HUES6 (cell line): ENCODE measurements at regions not wholly inside any gene's neighbourhood (a gene's known extent, or its start where the extent isn't known, plus 50 kb on each side); places are given as distances from the start of the nearest gene placed in this dataset.

Source experiments
- H3K27ac ChIP-seq: 2 replicates; pipeline ENCODE4 v1.7.0; 2013; ENCODE audit warnings: low read depth, mild to moderate bottlenecking, low read length, inconsistent platforms
- H3K27me3 ChIP-seq: 2 replicates; pipeline ENCODE4 v1.6.1; 2013; ENCODE audit warnings: low read length; ENCODE audit not compliant: control insufficient read depth, insufficient read depth
- H3K36me3 ChIP-seq: 2 replicates; pipeline ENCODE4 v1.6.1; 2013; ENCODE audit warnings: low read length; ENCODE audit not compliant: control insufficient read depth, insufficient read depth
- H3K4me1 ChIP-seq: 2 replicates; pipeline ENCODE4 v1.6.1; 2013; ENCODE audit warnings: low read length; ENCODE audit not compliant: control insufficient read depth, insufficient read depth
- H3K4me3 ChIP-seq: 2 replicates; pipeline ENCODE4 v1.5.1; 2013; ENCODE audit warnings: low read depth, low read length
- H3K9ac ChIP-seq: one replicate; pipeline ENCODE4 v1.6.1; 2013; ENCODE audit warnings: mild to moderate bottlenecking, low read length
- H3K9me3 ChIP-seq: 2 replicates; pipeline ENCODE4 v1.6.1; 2013; ENCODE audit warnings: low read depth, low read length; ENCODE audit not compliant: control insufficient read depth, insufficient read depth

DNA sequence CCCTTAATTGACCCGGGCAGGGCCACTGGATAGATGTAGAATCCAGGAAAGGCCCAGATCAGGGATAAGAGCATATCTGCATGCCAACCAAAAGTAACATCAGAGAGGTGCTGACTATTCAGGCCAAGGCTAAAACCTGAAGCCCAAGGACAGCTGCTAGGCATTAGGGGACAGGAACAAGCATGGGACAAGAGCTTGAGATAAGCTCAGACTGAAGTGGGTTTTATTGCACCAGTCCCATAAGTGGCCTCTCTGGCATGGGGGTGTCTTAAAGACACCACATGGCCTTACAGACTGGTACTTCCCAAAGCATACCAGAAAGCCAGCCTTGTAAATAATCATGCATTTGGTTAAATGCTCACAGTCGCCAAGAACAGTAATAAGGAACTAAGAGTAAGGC is 376.1 kb downstream of the FBXW7 start:
- H3K9ac ChIP-seq: no peak overlapping the region
- H3K4me1 ChIP-seq: peaks cover 10% of the 10 kb centered on the region
- no peaks in the 10 kb centered on the region for H3K36me3 ChIP-seq
- no peaks in the 10 kb centered on the region for H3K9me3 ChIP-seq
- no peaks in the 10 kb centered on the region for H3K27me3 ChIP-seq
- no peak overlapping the region for H3K27ac ChIP-seq
- no peak overlapping the region for H3K4me3 ChIP-seq

DNA sequence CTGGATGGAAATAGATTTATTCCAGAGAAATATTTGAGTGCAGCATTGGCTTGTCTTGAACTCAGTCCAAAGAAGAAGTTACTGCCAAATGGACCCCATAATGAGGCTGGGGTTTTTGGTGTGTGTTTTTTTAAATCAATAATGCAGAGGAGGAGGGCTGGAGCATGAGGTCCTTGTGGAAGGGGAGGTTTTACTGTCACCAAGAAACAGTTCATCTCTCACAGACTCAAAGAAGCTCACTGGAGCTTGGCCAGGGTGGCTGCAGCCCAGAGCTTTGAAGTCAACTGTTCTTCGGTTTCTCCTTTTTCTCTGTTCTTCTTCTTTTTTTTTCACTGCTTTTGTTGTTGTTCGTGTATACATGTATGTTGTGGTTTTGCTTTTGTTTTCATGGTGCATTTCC is 377.7 kb downstream of the FBXW7 start:
- peaks cover 4% of the 10 kb centered on the region for H3K4me1 ChIP-seq
- H3K27me3 ChIP-seq: no peaks in the 10 kb centered on the region

DNA sequence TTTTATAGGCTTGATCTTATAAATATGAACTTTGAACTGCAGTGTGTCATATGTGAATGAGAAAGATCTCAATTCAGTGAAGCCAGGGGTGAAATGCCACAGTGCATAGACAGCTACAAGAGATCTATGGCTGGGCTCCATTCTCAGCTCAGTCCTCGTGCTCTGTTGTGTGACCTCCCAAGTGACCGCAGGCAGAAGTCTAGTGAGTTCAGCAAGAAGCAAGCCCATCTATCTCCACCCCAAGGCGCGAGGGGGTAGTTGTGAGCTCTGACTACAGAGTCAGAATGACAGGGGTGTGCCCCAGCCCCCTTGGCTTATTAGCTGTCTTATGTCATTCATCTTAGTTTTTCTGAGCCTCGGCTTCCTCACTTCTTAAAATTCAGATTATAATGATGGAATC is 378.3 kb downstream of the FBXW7 start:
- Histone ChIP-seq H3K9ac (no peak overlapping the region), H3K4me3 (no peak overlapping the region), H3K36me3 (no peaks in the 10 kb centered on the region), H3K4me1 (peaks cover 4% of the 10 kb centered on the region), H3K9me3 (no peaks in the 10 kb centered on the region), H3K27ac (no peak overlapping the region), H3K27me3 (no peaks in the 10 kb centered on the region)

More for the DNA sequence above, 377.7 kb downstream of the FBXW7 start:
- H3K9me3 ChIP-seq: no peaks in the 10 kb centered on the region
- H3K4me3 ChIP-seq: no peak overlapping the region
- no peaks in the 10 kb centered on the region for H3K36me3 ChIP-seq
- H3K27ac ChIP-seq: no peak overlapping the region
- no peak overlapping the region for H3K9ac ChIP-seq

DNA sequence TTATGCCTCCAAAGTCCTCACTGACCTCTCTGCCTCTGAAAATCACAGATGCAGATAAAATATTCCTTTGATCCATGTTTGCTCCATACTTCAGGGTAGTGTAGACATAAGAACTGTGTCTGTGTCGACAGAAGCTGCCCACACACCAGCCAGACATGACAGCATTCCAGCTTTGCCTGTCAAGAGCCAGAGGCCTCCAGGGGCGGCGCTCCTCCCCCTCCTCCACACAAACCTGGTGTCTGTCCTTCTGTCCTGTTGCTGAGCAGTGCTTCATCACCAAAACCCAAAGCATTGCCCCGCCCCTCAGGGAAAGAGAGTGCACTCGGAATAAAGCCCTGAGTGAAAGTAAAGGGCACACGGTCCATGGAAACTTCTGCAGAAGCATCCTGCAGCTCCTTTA is 379.4 kb downstream of the FBXW7 start:
- peaks cover 4% of the 10 kb centered on the region; the same call in 1 of the 2 replicates for H3K4me1 ChIP-seq
- H3K9me3 ChIP-seq: no peaks in the 10 kb centered on the region
- no peaks in the 10 kb centered on the region for H3K27me3 ChIP-seq
- no peak overlapping the region for H3K27ac ChIP-seq
- no peaks in the 10 kb centered on the region for H3K36me3 ChIP-seq
- H3K9ac ChIP-seq: no peak overlapping the region
- H3K4me3 ChIP-seq: no peak overlapping the region

DNA sequence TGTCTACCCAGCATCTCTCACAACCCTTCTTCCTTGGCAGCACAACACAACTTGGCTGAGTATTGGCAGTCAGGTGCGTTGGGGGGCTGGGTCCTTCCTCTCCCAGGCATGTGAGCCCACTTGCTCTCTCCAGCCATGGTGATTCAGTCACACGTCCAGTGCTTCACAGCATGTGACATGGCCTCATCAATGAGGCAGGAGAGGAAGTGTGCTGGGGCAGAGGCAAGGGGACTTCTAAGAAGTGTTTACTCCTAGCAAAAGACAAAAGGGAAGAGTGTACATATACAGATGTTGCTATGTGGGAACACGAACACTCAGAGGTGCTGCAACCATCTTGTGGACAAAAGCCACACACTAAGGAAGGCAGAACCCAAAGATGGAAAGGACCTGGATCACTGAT is 380.8 kb downstream of the FBXW7 start:
- Histone ChIP-seq H3K36me3 (no peaks in the 10 kb centered on the region), H3K27ac (no peak overlapping the region), H3K9ac (no peak overlapping the region), H3K9me3 (no peaks in the 10 kb centered on the region), H3K27me3 (no peaks in the 10 kb centered on the region), H3K4me1 (peaks cover 4% of the 10 kb centered on the region; the same call in 1 of the 2 replicates), H3K4me3 (no peak overlapping the region)

DNA sequence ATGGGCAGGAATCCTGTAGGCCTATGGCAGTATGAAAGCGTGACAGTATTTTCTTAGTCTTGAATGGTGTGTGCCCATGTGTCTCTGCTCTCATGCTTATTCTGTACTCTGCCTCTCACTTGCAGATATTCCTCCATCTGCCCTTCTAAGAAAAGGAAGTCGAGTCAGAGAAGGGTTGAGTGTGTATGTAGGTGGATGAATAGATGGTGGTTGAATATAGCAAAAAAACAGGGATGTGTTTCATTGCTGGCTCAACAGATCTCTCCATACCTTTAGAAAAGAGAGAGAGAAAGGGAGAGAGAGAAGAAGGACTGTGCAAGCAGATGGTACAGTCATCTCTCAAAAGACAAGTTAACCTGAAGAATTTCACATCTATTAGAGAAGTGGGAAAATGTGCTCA is 381.5 kb downstream of the FBXW7 start:
- H3K27ac ChIP-seq: no peak overlapping the region
- H3K36me3 ChIP-seq: no peaks in the 10 kb centered on the region
- peaks cover 4% of the 10 kb centered on the region; the same call in 1 of the 2 replicates for H3K4me1 ChIP-seq
- H3K27me3 ChIP-seq: no peaks in the 10 kb centered on the region
- H3K4me3 ChIP-seq: no peak overlapping the region
- no peak overlapping the region for H3K9ac ChIP-seq
- no peaks in the 10 kb centered on the region for H3K9me3 ChIP-seq

DNA sequence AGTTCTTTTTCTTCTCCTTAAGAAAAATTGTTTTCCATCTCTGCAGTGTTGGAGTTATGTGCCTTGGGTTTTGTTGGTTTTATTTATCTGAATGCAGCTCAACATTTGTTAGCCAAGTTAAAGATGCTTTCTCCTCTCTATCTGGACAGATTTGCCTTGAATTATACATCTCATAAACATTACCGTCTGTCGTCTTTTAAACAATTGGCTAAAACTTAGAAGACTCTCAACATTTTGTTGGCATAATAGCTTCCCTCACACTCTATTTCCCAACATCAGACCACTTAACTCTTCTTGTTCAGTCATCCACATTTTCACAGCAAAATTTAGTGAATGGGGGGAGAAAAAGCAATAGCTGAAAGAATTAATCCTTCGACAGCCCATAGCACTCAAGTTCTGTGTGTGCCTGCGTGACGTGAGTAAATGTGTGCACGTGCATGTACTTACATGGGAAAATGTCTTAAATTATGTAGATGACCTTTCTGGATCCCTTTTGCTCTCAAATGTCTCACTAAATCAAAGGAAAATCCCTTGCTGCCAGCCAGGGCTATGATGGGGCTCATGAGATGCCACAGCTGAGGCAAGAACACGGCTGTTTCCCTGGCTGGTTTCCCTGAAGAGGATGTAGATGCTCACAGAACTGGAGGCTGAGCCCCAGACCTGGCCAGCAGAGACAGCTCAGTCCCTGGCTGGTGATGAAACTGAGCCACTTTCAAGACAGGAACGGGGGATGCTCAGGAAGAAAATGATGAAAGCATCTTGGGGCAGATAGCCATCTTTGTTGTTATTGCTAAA is 382.2 kb downstream of the FBXW7 start:
- Histone ChIP-seq H3K9me3 (no peaks in the 10 kb centered on the region), H3K4me3 (no peak overlapping the region), H3K9ac (no peak overlapping the region), H3K36me3 (no peaks in the 10 kb centered on the region), H3K4me1 (peaks cover 4% of the 10 kb centered on the region; the same call in 1 of the 2 replicates), H3K27me3 (no peaks in the 10 kb centered on the region), H3K27ac (no peak overlapping the region)

DNA sequence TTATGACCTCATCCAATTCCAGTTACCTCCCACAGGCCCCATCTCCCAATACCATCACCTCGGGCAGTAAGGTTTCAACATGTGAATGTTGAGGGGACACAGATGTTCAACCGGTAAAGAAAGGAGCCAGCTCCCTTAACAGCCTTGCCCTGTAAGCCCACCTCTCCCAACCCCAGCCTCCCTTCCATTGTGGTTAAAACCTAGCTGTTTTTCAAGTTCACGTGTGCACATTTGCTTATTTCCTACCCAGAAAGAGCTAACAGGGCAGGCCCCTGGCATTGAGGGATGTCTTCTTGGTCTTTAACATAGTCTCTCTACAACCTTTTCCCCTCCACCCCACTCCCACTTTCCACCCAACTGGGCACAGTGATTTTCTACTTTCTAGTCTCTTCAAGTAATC is 385.7 kb downstream of the FBXW7 start:
- H3K27ac ChIP-seq: no peak overlapping the region
- no peaks in the 10 kb centered on the region for H3K27me3 ChIP-seq
- peaks cover 28% of the 10 kb centered on the region for H3K9me3 ChIP-seq
- H3K36me3 ChIP-seq: no peaks in the 10 kb centered on the region
- H3K4me1 ChIP-seq: no peaks in the 10 kb centered on the region
- H3K4me3 ChIP-seq: no peak overlapping the region
- no peak overlapping the region for H3K9ac ChIP-seq

DNA sequence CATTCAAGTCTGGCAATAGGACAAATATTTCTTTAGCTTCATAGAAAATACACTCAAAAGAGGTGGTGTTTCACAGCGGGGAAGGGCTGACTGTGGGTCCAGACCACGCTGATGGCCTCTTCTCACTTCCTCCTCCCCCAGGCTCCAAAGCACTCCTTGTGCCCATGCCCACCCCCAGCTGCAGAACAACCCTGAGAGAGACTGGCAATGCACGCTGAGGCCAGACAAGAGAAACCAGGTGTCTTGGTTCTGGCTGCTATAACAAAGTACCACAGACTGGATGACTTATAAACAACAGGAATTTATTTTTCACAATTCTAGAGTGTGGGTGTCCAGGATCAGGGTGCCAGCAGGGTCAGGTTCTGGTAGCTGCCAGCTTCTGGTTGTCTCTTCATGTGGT is 386.1 kb downstream of the FBXW7 start:
- no peak overlapping the region for H3K27ac ChIP-seq
- no peaks in the 10 kb centered on the region for H3K4me1 ChIP-seq
- peaks cover 31% of the 10 kb centered on the region for H3K9me3 ChIP-seq
- no peaks in the 10 kb centered on the region for H3K36me3 ChIP-seq
- no peak overlapping the region for H3K4me3 ChIP-seq
- H3K9ac ChIP-seq: no peak overlapping the region
- no peaks in the 10 kb centered on the region for H3K27me3 ChIP-seq

DNA sequence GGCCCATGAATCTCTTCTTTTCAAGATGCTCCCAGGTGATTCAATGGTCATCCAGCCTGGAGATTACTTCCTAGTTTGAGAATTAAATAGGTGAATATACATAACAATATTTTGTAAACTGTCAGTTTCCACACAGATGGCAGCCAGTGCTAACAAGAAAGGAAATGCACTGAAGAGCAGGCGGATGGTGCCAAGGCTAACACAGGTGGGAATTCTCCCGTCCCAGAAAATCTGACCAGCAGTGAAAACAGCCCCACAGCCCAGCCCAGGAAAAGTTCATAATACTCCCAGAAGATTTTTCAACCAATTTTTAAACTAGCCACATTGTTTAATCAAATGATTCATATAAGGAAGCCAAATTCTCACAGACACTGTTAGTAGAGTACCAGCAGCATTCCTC is 387.2 kb upstream of the GATB start:
- Histone ChIP-seq H3K9me3 (peaks cover 31% of the 10 kb centered on the region), H3K36me3 (no peaks in the 10 kb centered on the region), H3K4me3 (no peak overlapping the region), H3K9ac (no peak overlapping the region), H3K27ac (no peak overlapping the region), H3K4me1 (no peaks in the 10 kb centered on the region), H3K27me3 (no peaks in the 10 kb centered on the region)

DNA sequence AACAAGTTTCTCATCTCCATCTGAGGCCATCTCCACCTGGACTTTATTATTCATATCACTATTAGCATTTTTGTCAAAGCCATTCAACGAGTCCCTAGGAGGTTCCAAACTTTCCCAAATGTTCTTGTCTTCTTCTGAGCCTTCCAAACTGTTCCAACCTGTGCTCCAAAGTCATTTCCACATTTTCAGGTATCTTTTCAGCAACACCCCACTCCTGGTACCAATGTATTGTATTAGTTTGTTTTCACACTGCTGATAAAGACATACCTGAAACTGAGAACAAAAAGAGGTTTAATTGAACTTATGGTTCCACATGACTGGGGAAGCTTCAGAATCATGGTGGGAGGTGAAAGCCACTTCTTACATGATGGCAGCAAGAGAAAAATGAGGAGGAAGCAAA is 385.4 kb upstream of the GATB start:
- H3K9me3 ChIP-seq: peaks cover 31% of the 10 kb centered on the region
- H3K9ac ChIP-seq: no peak overlapping the region
- H3K4me1 ChIP-seq: no peaks in the 10 kb centered on the region
- no peaks in the 10 kb centered on the region for H3K27me3 ChIP-seq
- no peaks in the 10 kb centered on the region for H3K36me3 ChIP-seq
- no peak overlapping the region for H3K4me3 ChIP-seq
- no peak overlapping the region for H3K27ac ChIP-seq
